GM23338 (cell line): ENCODE measurements at regions not wholly inside any gene's neighbourhood (a gene's known extent, or its start where the extent isn't known, plus 50 kb on each side); places are given as distances from the start of the nearest gene placed in this dataset.

Source experiments
- ATAC-seq: fragments of 200-7000 bp; cut with Tn5 transposase; 3 replicates; pipeline ENCODE4 v1.9.1; 2020
- DNase-seq: peaks from one replicate; pipeline ENCODE4 v3.0.0-alpha.2; 2015; ENCODE audit warnings: low spot score
- H2AFZ ChIP-seq: fragments of 200-600 bp; sonication (generic); 2 replicates; pipeline ENCODE4 v1.8.0; 2016; ENCODE audit warnings: antibody characterized with exemption, mild to moderate bottlenecking, moderate library complexity
- H3F3A ChIP-seq: fragments of 200-600 bp; sonication (generic); replicated peaks from 2 replicates; pipeline ENCODE4 v1.8.0; 2017; ENCODE audit warnings: antibody characterized with exemption, mixed run types, low read depth
- H3K27ac ChIP-seq: fragments of 200-600 bp; sonication (generic); 2 replicates; pipeline ENCODE4 v1.6.1; 2016; ENCODE audit warnings: low read depth
- H3K27me3 ChIP-seq: fragments of 200-600 bp; sonication (generic); 2 replicates; pipeline ENCODE4 v1.8.0; 2016; ENCODE audit warnings: mild to moderate bottlenecking, mixed run types, moderate library complexity; ENCODE audit not compliant: insufficient read depth
- H3K36me3 ChIP-seq: fragments of 200-600 bp; sonication (generic); 2 replicates; pipeline ENCODE4 v1.8.0; 2016; ENCODE audit warnings: mild to moderate bottlenecking; ENCODE audit not compliant: insufficient read depth
- H3K4me1 ChIP-seq: fragments of 200-600 bp; sonication (generic); 2 replicates; pipeline ENCODE4 v1.8.0; 2016; ENCODE audit warnings: mild to moderate bottlenecking, moderate library complexity; ENCODE audit not compliant: insufficient read depth
- H3K4me2 ChIP-seq: fragments of 200-600 bp; sonication (generic); 2 replicates; pipeline ENCODE4 v1.7.1; 2017; ENCODE audit warnings: mixed run types
- H3K4me3 ChIP-seq: fragments of 200-600 bp; sonication (generic); 2 replicates; pipeline ENCODE4 v1.6.1; 2016; ENCODE audit warnings: mixed run types
- H3K79me2 ChIP-seq: fragments of 200-600 bp; sonication (generic); replicated peaks from 2 replicates; pipeline ENCODE4 v1.8.0; 2017; ENCODE audit warnings: mild to moderate bottlenecking; ENCODE audit not compliant: insufficient read depth
- H3K9me2 ChIP-seq: fragments of 200-600 bp; sonication (generic); 2 replicates; pipeline ENCODE4 v1.8.0; 2017; ENCODE audit not compliant: insufficient read depth
- H4K20me1 ChIP-seq: fragments of 200-600 bp; sonication (generic); replicated peaks from 2 replicates; pipeline ENCODE4 v1.8.0; 2017; ENCODE audit warnings: mild to moderate bottlenecking; ENCODE audit not compliant: insufficient read depth
- H3K27ac Mint-ChIP-seq: 2 replicates; pipeline ENCODE4 v1.8.0; 2020; ENCODE audit warnings: inconsistent platforms, mild to moderate bottlenecking, moderate library complexity, mixed read lengths
- H3K27me3 Mint-ChIP-seq: 3 replicates; pipeline ENCODE4 v1.8.0; 2022; ENCODE audit warnings: low read depth, mild to moderate bottlenecking, moderate library complexity, mixed read lengths, inconsistent platforms; ENCODE audit not compliant: insufficient read depth, poor library complexity
- H3K36me3 Mint-ChIP-seq: 3 replicates; pipeline ENCODE4 v1.8.0; 2021; ENCODE audit warnings: low read depth, mild to moderate bottlenecking, inconsistent platforms, moderate library complexity, mixed read lengths
- H3K4me1 Mint-ChIP-seq: 3 replicates; pipeline ENCODE4 v1.8.0; 2020; ENCODE audit warnings: mild to moderate bottlenecking, inconsistent platforms, mixed read lengths
- H3K4me3 Mint-ChIP-seq: 3 replicates; pipeline ENCODE4 v1.8.0; 2021; ENCODE audit warnings: moderate library complexity, mild to moderate bottlenecking, inconsistent platforms, mixed read lengths
- H3K9me3 Mint-ChIP-seq: 3 replicates; pipeline ENCODE4 v1.8.0; 2020; ENCODE audit warnings: moderate library complexity, mild to moderate bottlenecking, inconsistent platforms, mixed read lengths
- CREB1 ChIP-seq: fragments of 250-450 bp; sonication (Bioruptor Pico); IDR thresholded peaks from 2 replicates; pipeline ENCODE4 v1.5.0; 2020; ENCODE audit warnings: low read depth, mild to moderate bottlenecking, moderate library complexity
- CTCF ChIP-seq, 2 experiments: fragments of 200-600 bp in 1 of 2; sonication (generic) in 1 of 2; conservative IDR thresholded peaks; 2 replicates each; pipeline versions ENCODE4 v1.5.1 to v1.6.1; 2016 to 2017; ENCODE audit warnings: antibody characterized with exemption in 2 of 2, low read depth in 2 of 2, mild to moderate bottlenecking in 2 of 2, moderate library complexity in 1 of 2
- ETS1 ChIP-seq: IDR thresholded peaks from 2 replicates; pipeline ENCODE4 v1.6.1; 2016; ENCODE audit warnings: antibody characterized with exemption
- EZH2 ChIP-seq: fragments of 200-600 bp; sonication (generic); IDR thresholded peaks from one replicate; pipeline ENCODE4 v1.8.0; 2017; ENCODE audit warnings: antibody characterized with exemption, mild to moderate bottlenecking, low read depth; ENCODE audit not compliant: unreplicated experiment
- EZH2phosphoT487 ChIP-seq: fragments of 200-600 bp; sonication (generic); IDR thresholded peaks from one replicate; pipeline ENCODE4 v1.8.1; 2018; ENCODE audit warnings: antibody characterized with exemption; ENCODE audit not compliant: unreplicated experiment
- JUNB ChIP-seq: IDR thresholded peaks from one replicate; pipeline ENCODE4 v1.6.1; 2016; ENCODE audit warnings: antibody characterized with exemption; ENCODE audit not compliant: unreplicated experiment
- NANOG ChIP-seq: IDR thresholded peaks from 2 replicates; pipeline ENCODE4 v1.6.1; 2016; ENCODE audit warnings: antibody characterized with exemption, borderline replicate concordance
- POLR2AphosphoS5 ChIP-seq: IDR thresholded peaks from 2 replicates; pipeline ENCODE4 v1.6.1; 2016; ENCODE audit warnings: antibody characterized with exemption, low read depth
- REST ChIP-seq: IDR thresholded peaks from one replicate; pipeline ENCODE4 v1.6.1; 2018; ENCODE audit warnings: antibody characterized with exemption; ENCODE audit not compliant: unreplicated experiment
- STAT1 ChIP-seq: IDR thresholded peaks from one replicate; pipeline ENCODE4 v1.6.1; 2016; ENCODE audit warnings: antibody characterized with exemption; ENCODE audit not compliant: unreplicated experiment
- ZNF114 ChIP-seq: fragments of 250-450 bp; sonication (Bioruptor Pico); IDR thresholded peaks from 2 replicates; pipeline ENCODE4 v1.5.0; 2020; ENCODE audit warnings: mild to moderate bottlenecking, moderate library complexity
- ZNF331 ChIP-seq: fragments of 250-450 bp; sonication (Bioruptor Pico); IDR thresholded peaks from 2 replicates; pipeline ENCODE4 v1.5.0; 2020; ENCODE audit warnings: low read depth, mild to moderate bottlenecking, moderate library complexity

- Histone ChIP-seq H3K36me3 (no peaks in the 10 kb centered on the region; the same call in 1 of the 2 replicates), H4K20me1 (no peaks in the 10 kb centered on the region), H3K4me2 (no peak overlapping the region), H3K4me3 (no peak overlapping the region), H2AFZ (0 out of 2 replicates have a peak overlapping the region, but pooled peaks have one; percentile 59), H3K27me3 (no peaks in the 10 kb centered on the region), H3K4me1 (peaks cover 6% of the 10 kb centered on the region), H3K27ac (no peak overlapping the region), H3K9me2 (no peaks in the 10 kb centered on the region), H3F3A (no peaks in the 10 kb centered on the region), H3K79me2 (no peaks in the 10 kb centered on the region)
- H3K4me3 Mint-ChIP-seq = no peak overlapping the region
- H3K27ac Mint-ChIP-seq = no peak overlapping the region
- TF ChIP-seq EZH2 = no peak
- TF ChIP-seq JUNB = no peak
- TF ChIP-seq REST = no peak
- TF ChIP-seq EZH2phosphoT487 = no peak
- TF ChIP-seq POLR2AphosphoS5 = no peak
- TF ChIP-seq NANOG = no peak
- no peak for TF ChIP-seq STAT1
- TF ChIP-seq CREB1 (CRISPR knock-in tag) = no peak
- no peak for TF ChIP-seq ZNF114 (CRISPR knock-in tag)
- TF ChIP-seq ETS1 = no peak
- TF ChIP-seq ZNF331 = no peak
- peaks cover 15% of the 10 kb centered on the region for H3K36me3 Mint-ChIP-seq
- peaks cover 8% of the 10 kb centered on the region for H3K27me3 Mint-ChIP-seq
- DNase-seq (no peak), ATAC-seq (no peak)
- peaks cover 17% of the 10 kb centered on the region for H3K4me1 Mint-ChIP-seq
- peaks cover 30% of the 10 kb centered on the region for H3K9me3 Mint-ChIP-seq
Measured at GRCh38 chr12:124105546-124105945, 132.5 kb downstream of the ZNF664 start.

- H3K27me3 Mint-ChIP-seq = peaks cover 5% of the 10 kb centered on the region
- peak overlapping the region; percentile 64 for H3K27ac Mint-ChIP-seq
- no peak for TF ChIP-seq REST
- no peak for TF ChIP-seq STAT1
- no peak for TF ChIP-seq EZH2phosphoT487
- TF ChIP-seq POLR2AphosphoS5 = no peak
- TF ChIP-seq CTCF (conservative IDR thresholded peaks at IDR 0.05; ENCODE audit: low read depth in 2 of 2) = no peak
- no peak for TF ChIP-seq JUNB
Measured at GRCh38 chr12:124107351-124107750, 134.3 kb downstream of the ZNF664 start.

More at GRCh38 chr12:124107351-124107750, 134.3 kb downstream of the ZNF664 start:
- H3K9me2 ChIP-seq = no peaks in the 10 kb centered on the region
- H3K4me1 ChIP-seq = peaks cover 15% of the 10 kb centered on the region
- H3K36me3 ChIP-seq = no peaks in the 10 kb centered on the region; the same call in 1 of the 2 replicates
- H3K27me3 ChIP-seq = no peaks in the 10 kb centered on the region
- peaks cover 28% of the 10 kb centered on the region for H3K4me1 Mint-ChIP-seq
- no peaks in the 10 kb centered on the region for H3F3A ChIP-seq
- no peak overlapping the region for H3K27ac ChIP-seq
- peak; percentile 31 for ATAC-seq
- peaks cover 9% of the 10 kb centered on the region; the same call in 2 of the 3 replicates for H3K36me3 Mint-ChIP-seq
- no peak overlapping the region for H3K4me2 ChIP-seq
- H3K79me2 ChIP-seq = no peaks in the 10 kb centered on the region
- no peak overlapping the region for H3K4me3 Mint-ChIP-seq
- H3K4me3 ChIP-seq = no peak overlapping the region
- no peak for DNase-seq
- H3K9me3 Mint-ChIP-seq = peaks cover 24% of the 10 kb centered on the region
- no peak overlapping the region for H2AFZ ChIP-seq
- no peaks in the 10 kb centered on the region for H4K20me1 ChIP-seq
